Fibroblast of lung (primary cell): ENCODE measurements at regions not wholly inside any gene's neighbourhood (a gene's known extent, or its start where the extent isn't known, plus 50 kb on each side); places are given as distances from the start of the nearest gene placed in this dataset.

Source experiments
- DNase-seq, 2 donors: peaks; one replicate each; pipeline versions ENCODE4 v3.0.0 to v3.0.0-alpha.2; 2010; ENCODE audit warnings: low read depth in 2 of 2
- H2AFZ ChIP-seq: 2 replicates; pipeline ENCODE4 v1.5.1; 2012; ENCODE audit warnings: low read length, control low read depth, inconsistent platforms
- H3K27ac ChIP-seq: 2 replicates; pipeline ENCODE4 v1.5.1; 2011; ENCODE audit warnings: low read length, control low read depth; ENCODE audit not compliant: insufficient read depth
- H3K27me3 ChIP-seq: 2 replicates; pipeline ENCODE4 v1.5.1; 2011; ENCODE audit warnings: mild to moderate bottlenecking, low read length; ENCODE audit not compliant: control insufficient read depth, insufficient read depth
- H3K36me3 ChIP-seq: 2 replicates; pipeline ENCODE4 v1.5.1; 2011; ENCODE audit warnings: low read length; ENCODE audit not compliant: control insufficient read depth, insufficient read depth
- H3K4me1 ChIP-seq: 2 replicates; pipeline ENCODE4 v1.5.1; 2011; ENCODE audit warnings: low read length; ENCODE audit not compliant: control insufficient read depth, insufficient read depth; ENCODE audit errors: extremely low read depth
- H3K4me2 ChIP-seq: 2 replicates; pipeline ENCODE4 v1.5.1; 2011; ENCODE audit warnings: low read length, control low read depth; ENCODE audit not compliant: insufficient read depth; ENCODE audit errors: extremely low read depth
- H3K4me3 ChIP-seq, 4 experiments: fragments of 200-600 bp in 1 of 4; sonication (generic) in 1 of 4; replicated peaks in 1 of 4; 2 replicates each; pipeline ENCODE4 v1.5.1; 2011 to 2016; ENCODE audit warnings: low read length in 4 of 4, low read depth in 3 of 4, mild to moderate bottlenecking in 3 of 4, control low read depth in 2 of 4, inconsistent platforms in 1 of 4, mixed read lengths in 1 of 4; ENCODE audit not compliant: insufficient read depth in 1 of 4; ENCODE audit errors: control extremely low read depth in 1 of 4
- H3K79me2 ChIP-seq: 2 replicates; pipeline ENCODE4 v1.5.1; 2012; ENCODE audit warnings: mild to moderate bottlenecking, low read length, inconsistent platforms; ENCODE audit not compliant: control insufficient read depth, insufficient read depth
- H3K9ac ChIP-seq: 2 replicates; pipeline ENCODE4 v1.5.1; 2011; ENCODE audit warnings: mild to moderate bottlenecking, low read length, control low read depth; ENCODE audit not compliant: insufficient read depth
- H3K9me3 ChIP-seq: 2 replicates; pipeline ENCODE4 v1.5.1; 2012; ENCODE audit warnings: low read depth, low read length; ENCODE audit not compliant: control insufficient read depth, insufficient read depth
- H4K20me1 ChIP-seq: 2 replicates; pipeline ENCODE4 v1.5.1; 2011; ENCODE audit warnings: low read length; ENCODE audit not compliant: control insufficient read depth, insufficient read depth; ENCODE audit errors: extremely low read depth
- EZH2 ChIP-seq: IDR thresholded peaks from 2 replicates; pipeline ENCODE4 v1.5.1; 2012; ENCODE audit warnings: low read length, control low read depth, mild to moderate bottlenecking; ENCODE audit errors: missing control alignments
- TF ChIP-seq, protein P1 (sequence below), 2 donors: IDR thresholded peaks in 1 of 2; conservative IDR thresholded peaks in 1 of 2; 1 replicate in 1 of 2; 2 replicates in 1 of 2; pipeline ENCODE4 v1.5.1; 2011 to 2012; ENCODE audit warnings: low read length in 2 of 2, control low read depth in 1 of 2, inconsistent platforms in 1 of 2, low read depth in 1 of 2, mild to moderate bottlenecking in 1 of 2

DNA sequence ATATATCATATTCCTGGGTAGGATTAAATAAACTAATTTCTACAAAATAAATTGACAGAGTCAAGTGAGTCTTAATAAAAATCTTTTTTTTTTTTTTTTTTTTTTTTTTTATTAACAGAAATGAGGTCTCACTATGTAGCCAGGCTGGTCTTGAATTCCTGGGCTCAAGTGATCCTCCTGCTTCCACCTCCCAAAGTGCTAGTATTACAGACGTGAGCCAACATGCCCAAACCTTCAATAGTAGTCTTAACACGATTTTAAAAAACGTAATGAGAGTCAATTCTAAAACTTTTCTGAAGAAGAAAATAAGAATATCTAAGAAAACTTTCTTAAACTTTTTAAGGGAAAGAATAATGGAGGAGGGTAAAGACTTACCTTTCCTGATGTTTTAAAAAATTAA is 84.2 kb downstream of the YIPF5 start:
- DNase-seq = no peak
- Histone ChIP-seq H3K27ac (no peak overlapping the region), H3K9me3 (no peaks in the 10 kb centered on the region), H3K36me3 (no peaks in the 10 kb centered on the region), H3K4me2 (no peak overlapping the region), H2AFZ (no peak overlapping the region), H3K9ac (no peak overlapping the region), H4K20me1 (no peaks in the 10 kb centered on the region), H3K4me1 (peaks cover 15% of the 10 kb centered on the region), H3K79me2 (no peaks in the 10 kb centered on the region), H3K4me3 (no peak overlapping the region), H3K27me3 (no peaks in the 10 kb centered on the region)
- no peak for TF ChIP-seq EZH2
- TF ChIP-seq, protein P1, sequence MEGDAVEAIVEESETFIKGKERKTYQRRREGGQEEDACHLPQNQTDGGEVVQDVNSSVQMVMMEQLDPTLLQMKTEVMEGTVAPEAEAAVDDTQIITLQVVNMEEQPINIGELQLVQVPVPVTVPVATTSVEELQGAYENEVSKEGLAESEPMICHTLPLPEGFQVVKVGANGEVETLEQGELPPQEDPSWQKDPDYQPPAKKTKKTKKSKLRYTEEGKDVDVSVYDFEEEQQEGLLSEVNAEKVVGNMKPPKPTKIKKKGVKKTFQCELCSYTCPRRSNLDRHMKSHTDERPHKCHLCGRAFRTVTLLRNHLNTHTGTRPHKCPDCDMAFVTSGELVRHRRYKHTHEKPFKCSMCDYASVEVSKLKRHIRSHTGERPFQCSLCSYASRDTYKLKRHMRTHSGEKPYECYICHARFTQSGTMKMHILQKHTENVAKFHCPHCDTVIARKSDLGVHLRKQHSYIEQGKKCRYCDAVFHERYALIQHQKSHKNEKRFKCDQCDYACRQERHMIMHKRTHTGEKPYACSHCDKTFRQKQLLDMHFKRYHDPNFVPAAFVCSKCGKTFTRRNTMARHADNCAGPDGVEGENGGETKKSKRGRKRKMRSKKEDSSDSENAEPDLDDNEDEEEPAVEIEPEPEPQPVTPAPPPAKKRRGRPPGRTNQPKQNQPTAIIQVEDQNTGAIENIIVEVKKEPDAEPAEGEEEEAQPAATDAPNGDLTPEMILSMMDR (conservative IDR thresholded peaks at IDR 0.05 in 1 of 2, IDR thresholded peaks at IDR 0.05 in 1 of 2; ENCODE audit: low read depth in 1 of 2, low read length in 2 of 2) = no peak

DNA sequence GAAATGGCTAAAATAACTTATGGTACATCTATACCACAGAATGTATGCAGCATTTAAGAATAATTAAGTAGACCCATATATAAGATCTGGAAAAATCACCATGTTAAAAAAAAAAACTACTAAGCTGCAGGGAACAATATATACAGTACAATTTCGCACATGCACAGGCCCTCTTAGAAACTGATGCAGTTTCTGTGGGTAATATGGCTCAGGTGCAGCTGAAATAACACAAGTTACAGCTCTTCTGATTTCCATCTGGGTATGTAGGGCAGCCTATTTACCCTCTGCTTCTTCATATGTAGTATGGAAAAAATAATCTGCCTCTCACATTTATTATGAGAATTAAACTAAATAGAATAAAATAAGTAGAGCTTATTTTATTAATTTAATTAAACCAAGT is 82.9 kb downstream of the YIPF5 start:
- no peak overlapping the region for H2AFZ ChIP-seq
- no peak overlapping the region for H3K4me3 ChIP-seq
- DNase-seq = no peak
- TF ChIP-seq, protein P1 (conservative IDR thresholded peaks at IDR 0.05 in 1 of 2, IDR thresholded peaks at IDR 0.05 in 1 of 2; ENCODE audit: low read depth in 1 of 2, low read length in 2 of 2) = no peak
- TF ChIP-seq EZH2 = no peak
- no peaks in the 10 kb centered on the region for H3K36me3 ChIP-seq
- no peak overlapping the region for H3K27ac ChIP-seq
- H4K20me1 ChIP-seq = no peaks in the 10 kb centered on the region
- no peaks in the 10 kb centered on the region for H3K79me2 ChIP-seq
- H3K9ac ChIP-seq = no peak overlapping the region
- no peaks in the 10 kb centered on the region for H3K9me3 ChIP-seq
- H3K4me2 ChIP-seq = no peak overlapping the region
- H3K4me1 ChIP-seq = peaks cover 15% of the 10 kb centered on the region
- no peaks in the 10 kb centered on the region for H3K27me3 ChIP-seq

DNA sequence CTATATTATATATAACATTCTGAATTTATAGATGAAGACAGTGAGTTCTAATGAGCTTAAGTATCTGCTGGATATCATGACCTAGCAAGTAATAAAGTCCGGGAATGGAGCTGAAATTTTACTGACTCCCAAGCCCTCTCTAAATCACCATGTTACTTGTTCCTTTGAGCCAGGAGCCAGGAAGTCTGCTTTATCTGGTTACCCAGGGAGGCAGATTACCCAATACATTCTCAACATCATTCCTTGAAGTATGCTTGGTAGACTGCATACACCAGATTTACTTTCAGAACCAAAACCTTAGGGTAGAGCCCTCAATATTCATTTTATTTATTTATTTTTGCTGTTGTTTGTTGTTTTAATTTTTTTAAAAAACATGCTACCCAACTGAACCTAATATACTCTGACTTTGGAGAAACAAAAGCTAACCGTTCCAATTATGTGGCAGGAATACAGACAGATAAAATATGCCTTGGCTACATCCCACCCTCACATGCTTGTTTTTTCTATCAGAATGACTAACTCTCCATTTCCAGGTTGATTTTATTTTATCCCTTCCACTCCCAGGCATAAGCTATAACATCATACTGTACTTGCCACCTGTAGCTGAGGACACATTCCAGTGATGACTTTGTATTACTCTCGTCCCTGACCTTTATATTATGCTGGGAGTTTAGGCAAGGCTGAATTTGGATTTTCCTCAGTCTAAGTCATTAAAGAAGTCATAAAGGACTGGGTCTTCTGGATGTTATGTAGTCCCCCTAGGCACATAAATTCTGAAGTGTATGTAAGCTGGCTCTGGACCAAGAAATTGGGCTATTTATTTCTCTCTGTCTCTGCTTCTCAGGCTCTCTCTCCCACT is 82.0 kb downstream of the YIPF5 start:
- no peaks in the 10 kb centered on the region for H3K79me2 ChIP-seq
- no peaks in the 10 kb centered on the region for H3K9me3 ChIP-seq
- peak in 1 of 2 donors; percentile 56 for DNase-seq
- H4K20me1 ChIP-seq = no peaks in the 10 kb centered on the region
- H3K9ac ChIP-seq = no peak overlapping the region
- H3K4me2 ChIP-seq = peak overlapping the region; percentile 66
- H2AFZ ChIP-seq = no peak overlapping the region
- no peak overlapping the region for H3K4me3 ChIP-seq
- no peak for TF ChIP-seq EZH2
- TF ChIP-seq, protein P1 (conservative IDR thresholded peaks at IDR 0.05 in 1 of 2, IDR thresholded peaks at IDR 0.05 in 1 of 2; ENCODE audit: low read depth in 1 of 2, low read length in 2 of 2) = no peak
- no peak overlapping the region for H3K27ac ChIP-seq
- peaks cover 15% of the 10 kb centered on the region for H3K4me1 ChIP-seq
- H3K27me3 ChIP-seq = no peaks in the 10 kb centered on the region
- H3K36me3 ChIP-seq = no peaks in the 10 kb centered on the region
